ENCODE measurements at regions not wholly inside any gene's neighbourhood (a gene's known extent, or its start where the extent isn't known, plus 50 kb on each side); places are given as distances from the start of the nearest gene placed in this dataset.

GRCh38 chr1:208433086-208433485 lies 188.9 kb upstream of the PLXNA2 start:
- no peak for TF ChIP-seq CTCF (IDR thresholded peaks at IDR 0.05)
- Histone ChIP-seq H3K4me1 (no peaks in the 10 kb centered on the region), H3K36me3 (no peaks in the 10 kb centered on the region), H3K4me3 (no peak overlapping the region), H3K27me3 (peaks cover 0 to 5% of the 10 kb centered on the region in 2 donors), H3K27ac (no peak overlapping the region), H3K9me3 (no peaks in the 10 kb centered on the region)
- intact Hi-C loops (cut with DNase I), result no loop called here
- no peak for DNase-seq
- no peak for ATAC-seq

- Histone ChIP-seq H3K36me3 (no peaks in the 10 kb centered on the region), H3K27me3 (peaks cover 0 to 5% of the 10 kb centered on the region in 2 donors), H3K4me3 (no peak overlapping the region), H3K27ac (no peak overlapping the region), H3K4me1 (no peaks in the 10 kb centered on the region), H3K9me3 (no peaks in the 10 kb centered on the region)
- ATAC-seq (no peak), DNase-seq (peak in 1 of 4 donors; percentile 10)
- intact Hi-C loops (cut with DNase I), result no loop called here
- no peak for TF ChIP-seq CTCF (IDR thresholded peaks at IDR 0.05)
Measured at GRCh38 chr1:208433971-208434370, 189.8 kb upstream of the PLXNA2 start.

GRCh38 chr1:208437401-208437800 lies 193.2 kb upstream of the PLXNA2 start:
- TF ChIP-seq CTCF (IDR thresholded peaks at IDR 0.05), result no peak
- H3K36me3 ChIP-seq, result no peaks in the 10 kb centered on the region
- H3K4me3 ChIP-seq, result no peak overlapping the region
- no peaks in the 10 kb centered on the region for H3K4me1 ChIP-seq
- intact Hi-C loops (cut with DNase I), result no loop called here
- DNase-seq (no peak), ATAC-seq (no peak)
- peaks cover 0 to 4% of the 10 kb centered on the region in 2 donors for H3K9me3 ChIP-seq
- no peak overlapping the region for H3K27ac ChIP-seq
- peaks cover 0 to 5% of the 10 kb centered on the region in 2 donors for H3K27me3 ChIP-seq

GRCh38 chr1:208438112-208438699 lies 194.0 kb upstream of the PLXNA2 start:
- intact Hi-C loops (cut with DNase I), result no loop called here
- ATAC-seq, result no peak

GRCh38 chr1:208445758-208446203 lies 201.6 kb upstream of the PLXNA2 start:
- TF ChIP-seq CTCF (IDR thresholded peaks at IDR 0.05), result no peak
- no peak for ATAC-seq

More at GRCh38 chr1:208438112-208438699, 194.0 kb upstream of the PLXNA2 start:
- TF ChIP-seq CTCF (IDR thresholded peaks at IDR 0.05), result no peak
- peaks cover 0 to 5% of the 10 kb centered on the region in 2 donors for H3K9me3 ChIP-seq
- H3K36me3 ChIP-seq, result no peaks in the 10 kb centered on the region
- no peak overlapping the region for H3K4me3 ChIP-seq
- DNase-seq, result no peak
- H3K27ac ChIP-seq, result no peak overlapping the region
- peaks cover 0 to 5% of the 10 kb centered on the region in 2 donors for H3K27me3 ChIP-seq
- H3K4me1 ChIP-seq, result no peaks in the 10 kb centered on the region

More at GRCh38 chr1:208445758-208446203, 201.6 kb upstream of the PLXNA2 start:
- Histone ChIP-seq H3K4me3 (no peak overlapping the region), H3K27me3 (peaks cover 0 to 5% of the 10 kb centered on the region in 2 donors), H3K27ac (no peak overlapping the region), H3K36me3 (no peaks in the 10 kb centered on the region), H3K4me1 (no peaks in the 10 kb centered on the region), H3K9me3 (peaks cover 0 to 16% of the 10 kb centered on the region in 2 donors)
- intact Hi-C loops (cut with DNase I), result no loop called here
- no peak for DNase-seq

All from left lung (tissue), 4 donors.